ENCODE measurements at regions not wholly inside any gene's neighbourhood (a gene's known extent, or its start where the extent isn't known, plus 50 kb on each side); places are given as distances from the start of the nearest gene placed in this dataset.

GRCh38 chr18:7394050-7394659 is 163.3 kb downstream of the LRRC30 start:
- H3K9ac ChIP-seq (ENCODE audit: low read length) = no peak overlapping the region
- no peaks in the 10 kb centered on the region for H3K79me2 ChIP-seq (ENCODE audit: control insufficient read depth, insufficient read depth, low read length)
- H2AFZ ChIP-seq (ENCODE audit: insufficient read depth, low read depth, low read length, poor library complexity, severe bottlenecking) = no peak overlapping the region
- DNase-seq (no peak), ATAC-seq (ENCODE audit: low read depth) (no peak)
- H3K27me3 Mint-ChIP-seq = no peaks in the 10 kb centered on the region
- no peak overlapping the region for H3K4me2 ChIP-seq (replicated peaks; ENCODE audit: low read depth, low read length, poor library complexity, severe bottlenecking)
- peaks cover 0 to 10% (median 0%) of the 10 kb centered on the region in 3 donors for H3K9me3 ChIP-seq (ENCODE audit: control extremely low read depth in 1 of 3, control insufficient read depth in 2 of 3, insufficient read depth in 1 of 3, low read length in 2 of 3)
- no peak overlapping the region for H3K4me3 Mint-ChIP-seq
- H3K4me1 ChIP-seq (ENCODE audit: control insufficient read depth in 2 of 2, insufficient read depth in 2 of 2, low read length in 2 of 2) = no peaks in the 10 kb centered on the region
- intact Hi-C loops (cut with micrococcal nuclease) = no loop called here
- H3K27ac Mint-ChIP-seq = no peak overlapping the region
- WGBS (ENCODE audit: insufficient coverage) = 81% methylated on average over 7 of the region's 9 CpGs
- no peaks in the 10 kb centered on the region for H3K27me3 ChIP-seq (replicated peaks in 1 of 4; ENCODE audit: control extremely low read depth in 1 of 4, control insufficient read depth in 3 of 4, insufficient read depth in 4 of 4, low read length in 3 of 4)
- H3K4me1 Mint-ChIP-seq = no peaks in the 10 kb centered on the region
- no peak overlapping the region for H3K27ac ChIP-seq (ENCODE audit: low read length in 2 of 2)
- H3K36me3 ChIP-seq (replicated peaks in 1 of 2; ENCODE audit: control extremely low read depth in 1 of 2, control insufficient read depth in 1 of 2, extremely low read depth in 1 of 2, insufficient read depth in 2 of 2, low read length in 1 of 2) = no peaks in the 10 kb centered on the region
- no peak overlapping the region for H3K4me3 ChIP-seq (ENCODE audit: control extremely low read depth in 1 of 5, extremely low read depth in 1 of 5, insufficient read depth in 1 of 5, low read depth in 2 of 5, low read length in 4 of 5)
- ChIA-PET CTCF (no interaction called here), POLR2A (no interaction called here)
- H4K20me1 ChIP-seq (ENCODE audit: control insufficient read depth, insufficient read depth, low read length, poor library complexity, severe bottlenecking) = no peaks in the 10 kb centered on the region
- no peak for TF ChIP-seq CTCF (IDR thresholded peaks at IDR 0.05)
- TF ChIP-seq EZH2 (IDR thresholded peaks at IDR 0.05; ENCODE audit: borderline replicate concordance, insufficient read depth, low read depth, low read length, poor library complexity, severe bottlenecking) = no peak
- no peaks in the 10 kb centered on the region for H3K9me3 Mint-ChIP-seq (ENCODE audit: insufficient read depth)

- H3K27me3 ChIP-seq (replicated peaks in 1 of 4; ENCODE audit: control extremely low read depth in 1 of 4, control insufficient read depth in 3 of 4, insufficient read depth in 4 of 4, low read length in 3 of 4) = no peaks in the 10 kb centered on the region
- no peaks in the 10 kb centered on the region for H3K36me3 ChIP-seq (replicated peaks in 1 of 2; ENCODE audit: control extremely low read depth in 1 of 2, control insufficient read depth in 1 of 2, extremely low read depth in 1 of 2, insufficient read depth in 2 of 2, low read length in 1 of 2)
- TF ChIP-seq EZH2 (IDR thresholded peaks at IDR 0.05; ENCODE audit: borderline replicate concordance, insufficient read depth, low read depth, low read length, poor library complexity, severe bottlenecking) (no peak), CTCF (IDR thresholded peaks at IDR 0.05) (no peak)
- no peaks in the 10 kb centered on the region for H4K20me1 ChIP-seq (ENCODE audit: control insufficient read depth, insufficient read depth, low read length, poor library complexity, severe bottlenecking)
- no peaks in the 10 kb centered on the region for H3K4me1 ChIP-seq (ENCODE audit: control insufficient read depth in 2 of 2, insufficient read depth in 2 of 2, low read length in 2 of 2)
- no peaks in the 10 kb centered on the region for H3K9me3 Mint-ChIP-seq (ENCODE audit: insufficient read depth)
- ATAC-seq (ENCODE audit: low read depth) = no peak
- no peak overlapping the region for H3K4me3 ChIP-seq (ENCODE audit: control extremely low read depth in 1 of 5, extremely low read depth in 1 of 5, insufficient read depth in 1 of 5, low read depth in 2 of 5, low read length in 4 of 5)
- no peak for DNase-seq
- H3K27ac ChIP-seq (ENCODE audit: low read length in 2 of 2) = no peak overlapping the region
- H3K4me3 Mint-ChIP-seq = no peak overlapping the region
- no peak overlapping the region for H2AFZ ChIP-seq (ENCODE audit: insufficient read depth, low read depth, low read length, poor library complexity, severe bottlenecking)
- intact Hi-C loops (cut with micrococcal nuclease) = no loop called here
- no peak overlapping the region for H3K27ac Mint-ChIP-seq
- 80% methylated on average over 1 of the region's 4 CpGs for WGBS (ENCODE audit: insufficient coverage)
- ChIA-PET CTCF (no interaction called here), POLR2A (no interaction called here)
- H3K4me1 Mint-ChIP-seq = no peaks in the 10 kb centered on the region
- no peak overlapping the region for H3K4me2 ChIP-seq (replicated peaks; ENCODE audit: low read depth, low read length, poor library complexity, severe bottlenecking)
- H3K9me3 ChIP-seq (ENCODE audit: control extremely low read depth in 1 of 3, control insufficient read depth in 2 of 3, insufficient read depth in 1 of 3, low read length in 2 of 3) = peaks cover 0 to 10% (median 0%) of the 10 kb centered on the region in 3 donors
- no peaks in the 10 kb centered on the region for H3K79me2 ChIP-seq (ENCODE audit: control insufficient read depth, insufficient read depth, low read length)
- no peak overlapping the region for H3K9ac ChIP-seq (ENCODE audit: low read length)
- H3K27me3 Mint-ChIP-seq = no peaks in the 10 kb centered on the region
Measured at GRCh38 chr18:7395566-7395965, 164.7 kb downstream of the LRRC30 start.
